ENCODE measurements at regions not wholly inside any gene's neighbourhood (a gene's known extent, or its start where the extent isn't known, plus 50 kb on each side); places are given as distances from the start of the nearest gene placed in this dataset.

- H3K36me3 Mint-ChIP-seq (ENCODE audit: low read depth), result no peaks in the 10 kb centered on the region
- no peak for DNase-seq (ENCODE audit: low read depth, low spot score)
- TF ChIP-seq CTCF (conservative IDR thresholded peaks at IDR 0.05), result no peak
- no peak overlapping the region for H3K27ac Mint-ChIP-seq (ENCODE audit: unreplicated experiment)
- H3K4me1 Mint-ChIP-seq, result peaks cover 13% of the 10 kb centered on the region
- H3K4me3 Mint-ChIP-seq, result no peak overlapping the region
- peaks cover 5% of the 10 kb centered on the region for H3K9me3 Mint-ChIP-seq
- H3K27me3 Mint-ChIP-seq (ENCODE audit: low read depth), result no peaks in the 10 kb centered on the region
Observed at GRCh38 chr10:31154996-31155395, 123.3 kb upstream of the ZNF438 start.

GRCh38 chr10:31157123-31158010 is 125.7 kb upstream of the ZNF438 start:
- no peak for TF ChIP-seq CTCF (conservative IDR thresholded peaks at IDR 0.05)
- H3K9me3 Mint-ChIP-seq, result peaks cover 16% of the 10 kb centered on the region
- H3K27me3 Mint-ChIP-seq (ENCODE audit: low read depth), result no peaks in the 10 kb centered on the region
- H3K27ac Mint-ChIP-seq (ENCODE audit: unreplicated experiment), result no peak overlapping the region
- H3K4me1 Mint-ChIP-seq, result peaks cover 13% of the 10 kb centered on the region
- DNase-seq (ENCODE audit: low read depth, low spot score), result no peak
- H3K36me3 Mint-ChIP-seq (ENCODE audit: low read depth), result no peaks in the 10 kb centered on the region
- H3K4me3 Mint-ChIP-seq, result no peak overlapping the region

GRCh38 chr10:31158011-31158658 is 126.5 kb upstream of the ZNF438 start:
- Mint-ChIP-seq H3K27ac (ENCODE audit: unreplicated experiment) (no peak overlapping the region), H3K4me1 (peaks cover 13% of the 10 kb centered on the region)

GRCh38 chr10:31166606-31167005 is 134.9 kb upstream of the ZNF438 start:
- DNase-seq (ENCODE audit: low read depth, low spot score), result no peak
- H3K9me3 Mint-ChIP-seq, result peaks cover 7% of the 10 kb centered on the region
- no peak overlapping the region for H3K4me3 Mint-ChIP-seq
- no peak for TF ChIP-seq CTCF (conservative IDR thresholded peaks at IDR 0.05)
- no peaks in the 10 kb centered on the region for H3K27me3 Mint-ChIP-seq (ENCODE audit: low read depth)
- no peak overlapping the region for H3K27ac Mint-ChIP-seq (ENCODE audit: unreplicated experiment)
- no peaks in the 10 kb centered on the region for H3K4me1 Mint-ChIP-seq
- H3K36me3 Mint-ChIP-seq (ENCODE audit: low read depth), result peaks cover 3% of the 10 kb centered on the region

More at GRCh38 chr10:31158011-31158658, 126.5 kb upstream of the ZNF438 start:
- H3K27me3 Mint-ChIP-seq (ENCODE audit: low read depth), result no peaks in the 10 kb centered on the region
- no peak for TF ChIP-seq CTCF (conservative IDR thresholded peaks at IDR 0.05)
- no peak for DNase-seq (ENCODE audit: low read depth, low spot score)
- no peaks in the 10 kb centered on the region for H3K36me3 Mint-ChIP-seq (ENCODE audit: low read depth)
- H3K4me3 Mint-ChIP-seq, result no peak overlapping the region
- peaks cover 16% of the 10 kb centered on the region for H3K9me3 Mint-ChIP-seq

GRCh38 chr10:31170636-31171035 is 139.0 kb upstream of the ZNF438 start:
- no peak overlapping the region for H3K27ac Mint-ChIP-seq (ENCODE audit: unreplicated experiment)
- H3K27me3 Mint-ChIP-seq (ENCODE audit: low read depth), result no peaks in the 10 kb centered on the region
- no peak for TF ChIP-seq CTCF (conservative IDR thresholded peaks at IDR 0.05)
- peaks cover 14% of the 10 kb centered on the region for H3K9me3 Mint-ChIP-seq
- H3K36me3 Mint-ChIP-seq (ENCODE audit: low read depth), result peaks cover 15% of the 10 kb centered on the region
- DNase-seq (ENCODE audit: low read depth, low spot score), result no peak
- H3K4me1 Mint-ChIP-seq, result no peaks in the 10 kb centered on the region
- no peak overlapping the region for H3K4me3 Mint-ChIP-seq

All from neural crest cell (in vitro differentiated cells).